Breast epithelium (tissue), 4 donors: ENCODE measurements at regions not wholly inside any gene's neighbourhood (a gene's known extent, or its start where the extent isn't known, plus 50 kb on each side); places are given as distances from the start of the nearest gene placed in this dataset.

ENCODE experiments used
- DNase-seq, 2 donors: peaks; one replicate each; pipeline ENCODE4 v3.0.0-alpha.2; 2019; ENCODE audit warnings: low spot score in 2 of 2
- H3K27ac ChIP-seq, 2 donors: fragments of 200-600 bp; sonication (generic) in 1 of 2; one replicate each; pipeline ENCODE4 v1.5.1; 2016 to 2019; ENCODE audit warnings: mild to moderate bottlenecking in 1 of 2
- H3K27me3 ChIP-seq, 2 donors: fragments of 200-600 bp; sonication (generic) in 1 of 2; one replicate each; pipeline versions ENCODE4 v1.5.1 to v1.6.0; 2017 to 2019; ENCODE audit warnings: control low read depth in 1 of 2, mild to moderate bottlenecking in 1 of 2
- H3K36me3 ChIP-seq: fragments of 200-600 bp; one replicate; pipeline ENCODE4 v1.5.1; 2019
- H3K4me1 ChIP-seq, 2 donors: fragments of 200-600 bp; sonication (generic); one replicate each; pipeline ENCODE4 v1.5.1; 2016 to 2019; ENCODE audit warnings: control low read depth in 1 of 2
- H3K4me3 ChIP-seq, 3 donors: fragments of 200-600 bp; sonication (generic); 1 replicate in 2 of 3; 2 replicates in 1 of 3; pipeline ENCODE4 v1.5.1; 2016 to 2019; ENCODE audit warnings: mild to moderate bottlenecking in 3 of 3, moderate library complexity in 2 of 3
- H3K9me3 ChIP-seq, 2 donors: fragments of 200-600 bp; sonication (generic) in 1 of 2; one replicate each; pipeline ENCODE4 v1.5.1; 2016 to 2019; ENCODE audit warnings: control low read depth in 1 of 2
- CTCF ChIP-seq, 3 donors: fragments of 450-650 bp; IDR thresholded peaks; one replicate each; pipeline ENCODE4 v1.5.1; 2016 to 2017; ENCODE audit warnings: antibody characterized with exemption in 3 of 3, mild to moderate bottlenecking in 3 of 3, moderate library complexity in 3 of 3
- POLR2A ChIP-seq: fragments of 450-650 bp; IDR thresholded peaks from one replicate; pipeline ENCODE4 v1.6.1; 2016; ENCODE audit warnings: antibody characterized with exemption, mild to moderate bottlenecking, moderate library complexity
- POLR2AphosphoS5 ChIP-seq, 3 donors: sonication (generic); formaldehyde crosslinking; IDR thresholded peaks; one replicate each; pipeline ENCODE4 v1.6.1; 2017; ENCODE audit warnings: antibody characterized with exemption in 3 of 3
- intact Hi-C: fragments of 100-400 bp; cut with DNase I; formaldehyde crosslinking; loops from one replicate; pipeline ENCODE4 v1.15.1; 2023; ENCODE audit warnings: low total_unique reads

GRCh38 chr7:68604541-68604940 lies 993.7 kb upstream of the AUTS2 start:
- TF ChIP-seq POLR2A (no peak), POLR2AphosphoS5 (IDR thresholded peaks at IDR 0.05) (no peak), CTCF (IDR thresholded peaks at IDR 0.05) (no peak)
- no peak overlapping the region for H3K4me3 ChIP-seq

GRCh38 chr7:68610701-68611100 lies 987.6 kb upstream of the AUTS2 start:
- TF ChIP-seq CTCF (IDR thresholded peaks at IDR 0.05) (no peak), POLR2AphosphoS5 (IDR thresholded peaks at IDR 0.05) (no peak), POLR2A (no peak)
- DNase-seq, result no peak
- Histone ChIP-seq H3K27ac (no peak overlapping the region), H3K27me3 (no peaks in the 10 kb centered on the region), H3K4me3 (no peak overlapping the region), H3K9me3 (peaks cover 12 to 24% of the 10 kb centered on the region in 2 donors), H3K4me1 (no peaks in the 10 kb centered on the region), H3K36me3 (no peaks in the 10 kb centered on the region)
- intact Hi-C loops, result no loop called here

More at GRCh38 chr7:68604541-68604940, 993.7 kb upstream of the AUTS2 start:
- no peak overlapping the region for H3K27ac ChIP-seq
- H3K36me3 ChIP-seq, result no peaks in the 10 kb centered on the region
- no peak for DNase-seq
- H3K27me3 ChIP-seq, result no peaks in the 10 kb centered on the region
- no peaks in the 10 kb centered on the region for H3K4me1 ChIP-seq
- intact Hi-C loops, result no loop called here
- H3K9me3 ChIP-seq, result peaks cover 12 to 17% of the 10 kb centered on the region in 2 donors

GRCh38 chr7:68613405-68613804 lies 984.9 kb upstream of the AUTS2 start:
- H3K27ac ChIP-seq, result no peak overlapping the region
- no peaks in the 10 kb centered on the region for H3K36me3 ChIP-seq
- DNase-seq, result no peak
- H3K27me3 ChIP-seq, result no peaks in the 10 kb centered on the region
- H3K4me1 ChIP-seq, result no peaks in the 10 kb centered on the region
- TF ChIP-seq POLR2A (no peak), POLR2AphosphoS5 (IDR thresholded peaks at IDR 0.05) (no peak), CTCF (IDR thresholded peaks at IDR 0.05) (no peak)
- H3K4me3 ChIP-seq, result no peak overlapping the region
- peaks cover 4 to 20% of the 10 kb centered on the region in 2 donors for H3K9me3 ChIP-seq
- intact Hi-C loops, result no loop called here

- Histone ChIP-seq H3K27ac (no peak overlapping the region), H3K9me3 (peaks cover 0 to 15% of the 10 kb centered on the region in 2 donors), H3K27me3 (no peaks in the 10 kb centered on the region), H3K4me3 (no peak overlapping the region), H3K4me1 (no peaks in the 10 kb centered on the region), H3K36me3 (no peaks in the 10 kb centered on the region)
- TF ChIP-seq CTCF (IDR thresholded peaks at IDR 0.05) (no peak), POLR2A (no peak), POLR2AphosphoS5 (IDR thresholded peaks at IDR 0.05) (no peak)
- intact Hi-C loops, result no loop called here
- DNase-seq, result no peak
These were observed 984.4 kb upstream of the AUTS2 start for GRCh38 chr7:68613897-68614296.

- H3K27ac ChIP-seq, result no peak overlapping the region
- no peaks in the 10 kb centered on the region for H3K27me3 ChIP-seq
- H3K4me1 ChIP-seq, result no peaks in the 10 kb centered on the region
- H3K9me3 ChIP-seq, result peaks cover 0 to 14% of the 10 kb centered on the region in 2 donors
- H3K36me3 ChIP-seq, result no peaks in the 10 kb centered on the region
- no peak overlapping the region for H3K4me3 ChIP-seq
- no peak for DNase-seq
- TF ChIP-seq POLR2A (no peak), CTCF (IDR thresholded peaks at IDR 0.05) (no peak), POLR2AphosphoS5 (IDR thresholded peaks at IDR 0.05) (no peak)
- intact Hi-C loops, result no loop called here
These were observed 978.7 kb upstream of the AUTS2 start for GRCh38 chr7:68619526-68619925.
